SK-N-SH (cell line): ENCODE measurements at regions not wholly inside any gene's neighbourhood (a gene's known extent, or its start where the extent isn't known, plus 50 kb on each side); places are given as distances from the start of the nearest gene placed in this dataset.

ENCODE experiments used
- CTCF ChIA-PET: fragments of 300-600, 350-600 bp; formaldehyde crosslinking; extraction: SDS; loops from one replicate; lab custom pipeline; 2021; lab: Yijun Ruan, JAX
- POLR2A ChIA-PET: fragments of 350-600 bp; sonication (Branson Sonifier 250); formaldehyde crosslinking; extraction: SDS; loops from one replicate; lab custom pipeline; 2020; ENCODE audit warnings: antibody characterized with exemption, inconsistent platforms; lab: Yijun Ruan, JAX
- DNase-seq: peaks from one replicate; pipeline ENCODE4 v3.0.0; 2012
- H2AFZ ChIP-seq: fragments of 200-600 bp; sonication (generic); 2 replicates; pipeline ENCODE4 v1.8.1; 2016; ENCODE audit warnings: antibody characterized with exemption, mild to moderate bottlenecking, low read depth
- H3F3A ChIP-seq: fragments of 200-600 bp; sonication (generic); replicated peaks from 2 replicates; pipeline ENCODE3; 2016; ENCODE audit warnings: antibody characterized with exemption, mild to moderate bottlenecking; ENCODE audit not compliant: insufficient read depth
- H3K27ac ChIP-seq, 2 experiments: fragments of 200-500 bp in 1 of 2; fragments of 200-600 bp in 1 of 2; sonication (Bioruptor generic) in 1 of 2; sonication (generic), shearing (Covaris generic) in 1 of 2; 2 replicates each; pipeline versions ENCODE4 v1.5.1 to v1.6.1; 2014 to 2016; ENCODE audit warnings: low read depth in 2 of 2, inconsistent platforms in 1 of 2, low read length in 1 of 2, mild to moderate bottlenecking in 1 of 2, mixed read lengths in 1 of 2
- H3K27me3 ChIP-seq: fragments of 200-600 bp; sonication (generic), shearing (Covaris generic); 2 replicates; pipeline ENCODE4 v1.6.1; 2016; ENCODE audit warnings: mixed run types; ENCODE audit not compliant: insufficient read depth
- H3K36me3 ChIP-seq, 2 experiments: fragments of 200-500 bp in 1 of 2; fragments of 200-600 bp in 1 of 2; sonication (Bioruptor generic) in 1 of 2; sonication (generic) in 1 of 2; replicated peaks in 1 of 2; 2 replicates each; pipeline versions ENCODE3 to v1.5.1; 2014 to 2016; ENCODE audit warnings: low read length in 1 of 2, mild to moderate bottlenecking in 1 of 2; ENCODE audit not compliant: insufficient read depth in 2 of 2, control insufficient read depth in 1 of 2
- H3K4me1 ChIP-seq, 2 experiments: fragments of 200-500 bp in 1 of 2; fragments of 200-600 bp in 1 of 2; sonication (Bioruptor generic) in 1 of 2; sonication (generic), shearing (Covaris generic) in 1 of 2; 2 replicates each; pipeline versions ENCODE4 v1.5.1 to v1.6.1; 2014 to 2016; ENCODE audit warnings: low read depth in 1 of 2, low read length in 1 of 2, mixed run types in 1 of 2; ENCODE audit not compliant: insufficient read depth in 2 of 2, control insufficient read depth in 1 of 2
- H3K4me2 ChIP-seq: fragments of 200-600 bp; sonication (generic), shearing (Covaris generic); 2 replicates; pipeline ENCODE4 v1.6.1; 2017; ENCODE audit warnings: mixed run types
- H3K4me3 ChIP-seq, 2 experiments: fragments of 200-500 bp in 1 of 2; fragments of 200-600 bp in 1 of 2; sonication (Bioruptor generic) in 1 of 2; sonication (generic), shearing (Covaris generic) in 1 of 2; 2 replicates each; pipeline versions ENCODE4 v1.5.1 to v1.8.1; 2014 to 2016; ENCODE audit warnings: low read depth in 2 of 2, inconsistent platforms in 1 of 2, low read length in 1 of 2, mild to moderate bottlenecking in 1 of 2, mixed read lengths in 1 of 2, moderate library complexity in 1 of 2
- H3K79me2 ChIP-seq: fragments of 200-600 bp; sonication (generic); 2 replicates; pipeline ENCODE4 v1.8.1; 2017; ENCODE audit warnings: mild to moderate bottlenecking; ENCODE audit not compliant: insufficient read depth
- H3K9ac ChIP-seq: fragments of 200-600 bp; sonication (generic); 2 replicates; pipeline ENCODE4 v1.6.1; 2017; ENCODE audit warnings: mixed run types
- H3K9me2 ChIP-seq: fragments of 200-600 bp; sonication (generic); 2 replicates; pipeline ENCODE4 v1.6.1; 2017; ENCODE audit warnings: mixed run types
- H3K9me3 ChIP-seq: fragments of 200-600 bp; sonication (generic); 2 replicates; pipeline ENCODE4 v1.6.1; 2017; ENCODE audit warnings: mixed run types, mild to moderate bottlenecking, moderate library complexity
- H4K20me1 ChIP-seq: fragments of 200-600 bp; sonication (generic); 2 replicates; pipeline ENCODE4 v1.6.1; 2017; ENCODE audit warnings: mild to moderate bottlenecking, mixed run types; ENCODE audit not compliant: insufficient read depth
- CHD2 ChIP-seq: fragments of 150-350 bp; IDR thresholded peaks from 2 replicates; pipeline ENCODE4 v1.6.1; 2018; ENCODE audit warnings: low read length; ENCODE audit not compliant: partially characterized antibody
- CTCF ChIP-seq: fragments of 200-600 bp; sonication (generic); IDR thresholded peaks from 2 replicates; pipeline ENCODE4 v1.6.1; 2017; ENCODE audit warnings: antibody characterized with exemption, mild to moderate bottlenecking, moderate library complexity
- EP300 ChIP-seq, 2 experiments: IDR thresholded peaks; 2 replicates each; pipeline versions ENCODE4 v1.4.0 to v1.6.1; 2012; ENCODE audit warnings: borderline replicate concordance in 1 of 2, low read depth in 1 of 2, low read length in 1 of 2
- EZH2phosphoT487 ChIP-seq: fragments of 200-600 bp; sonication (generic); IDR thresholded peaks from 2 replicates; pipeline ENCODE4 v1.6.1; 2017; ENCODE audit warnings: low read depth, mixed run types, mild to moderate bottlenecking, antibody characterized with exemption, moderate library complexity, borderline replicate concordance
- FOSL2 ChIP-seq: IDR thresholded peaks from 2 replicates; pipeline ENCODE4 v1.4.0; 2012; ENCODE audit warnings: low read depth, mild to moderate bottlenecking, moderate library complexity, borderline replicate concordance
- FOXM1 ChIP-seq: IDR thresholded peaks from 2 replicates; pipeline ENCODE4 v1.4.0; 2012; ENCODE audit warnings: low read depth, mild to moderate bottlenecking
- GATA2 ChIP-seq: sonication (generic); formaldehyde crosslinking; IDR thresholded peaks from 2 replicates; pipeline ENCODE4 v1.5.0; 2020; ENCODE audit warnings: mild to moderate bottlenecking, missing genetic modification reagents
- JUND ChIP-seq: IDR thresholded peaks from 2 replicates; pipeline ENCODE4 v1.4.0; 2012
- PBX3 ChIP-seq: IDR thresholded peaks from 2 replicates; pipeline ENCODE4; 2012
- RAD21 ChIP-seq: IDR thresholded peaks from 2 replicates; pipeline ENCODE4 v1.6.1; 2012; ENCODE audit warnings: mild to moderate bottlenecking, low read length
- RCOR1 ChIP-seq: fragments of 150-350 bp; IDR thresholded peaks from 2 replicates; pipeline ENCODE4 v1.6.1; 2017; ENCODE audit warnings: antibody characterized with exemption, low read length
- REST ChIP-seq: IDR thresholded peaks from 2 replicates; pipeline ENCODE4 v1.6.1; 2012; ENCODE audit warnings: mild to moderate bottlenecking, low read depth, low read length, moderate library complexity
- RXRA ChIP-seq: IDR thresholded peaks from 2 replicates; pipeline ENCODE4 v1.4.0; 2012; ENCODE audit warnings: low read depth, mild to moderate bottlenecking, borderline replicate concordance
- SMC3 ChIP-seq: IDR thresholded peaks from 2 replicates; pipeline ENCODE4 v1.6.1; 2012; ENCODE audit warnings: low read depth, low read length, improper control_type of control experiment
- USF2 ChIP-seq: fragments of 150-350 bp; IDR thresholded peaks from 2 replicates; pipeline ENCODE4 v1.6.1; 2017; ENCODE audit warnings: antibody characterized with exemption, low read length, low read depth, borderline replicate concordance
- YY1 ChIP-seq: IDR thresholded peaks from 2 replicates; pipeline ENCODE4 v1.4.0; 2012; ENCODE audit warnings: low read depth, mild to moderate bottlenecking
- ZBTB33 ChIP-seq: IDR thresholded peaks from 2 replicates; pipeline ENCODE4 v1.4.0; 2012; ENCODE audit warnings: low read depth, borderline replicate concordance
- WGBS: methylation state at CpG from one replicate; pipeline ENCODE4 v1.1.6; 2017; ENCODE audit warnings: low lambda C conversion rate; 5-methylcytosine and 5-hydroxymethylcytosine counted together

- Histone ChIP-seq H3K27me3 (no peaks in the 10 kb centered on the region), H3K9me3 (no peaks in the 10 kb centered on the region), H3K27ac (no peak overlapping the region), H3K9me2 (no peaks in the 10 kb centered on the region), H3K9ac (no peak overlapping the region), H2AFZ (no peak overlapping the region), H3K4me3 (no peak overlapping the region), H3F3A (no peaks in the 10 kb centered on the region), H4K20me1 (no peaks in the 10 kb centered on the region), H3K4me1 (no peaks in the 10 kb centered on the region), H3K4me2 (no peak overlapping the region), H3K36me3 (no peaks in the 10 kb centered on the region), H3K79me2 (no peaks in the 10 kb centered on the region)
- WGBS: 35% methylated on average over 10 of the region's 11 CpGs
- no peak for DNase-seq
- no peak for TF ChIP-seq EP300 (IDR thresholded peaks at IDR 0.05; ENCODE audit: borderline replicate concordance in 1 of 2, low read depth in 1 of 2, low read length in 1 of 2)
- TF ChIP-seq FOSL2: no peak
- TF ChIP-seq RXRA: no peak
- TF ChIP-seq GATA2: no peak
- TF ChIP-seq CTCF: no peak
- TF ChIP-seq EZH2phosphoT487: no peak
- TF ChIP-seq PBX3: no peak
- no peak for TF ChIP-seq REST
- no peak for TF ChIP-seq JUND
- TF ChIP-seq FOXM1: no peak
- TF ChIP-seq CHD2: no peak
- TF ChIP-seq YY1: no peak
- no peak for TF ChIP-seq ZBTB33
- TF ChIP-seq RAD21: no peak
- TF ChIP-seq SMC3: no peak
- TF ChIP-seq USF2: no peak
- TF ChIP-seq RCOR1: no peak
- TF ChIP-seq, all 33 proteins: peak for 0
- ChIA-PET CTCF (no interaction called here), POLR2A (no interaction called here)
Measured at GRCh38 chr12:125458552-125459268, 393.5 kb downstream of the AACS start.
